ENCODE measurements at regions not wholly inside any gene's neighbourhood (a gene's known extent, or its start where the extent isn't known, plus 50 kb on each side); places are given as distances from the start of the nearest gene placed in this dataset.
"Not testable (repeated sequence)": the region's sequence is repeated elsewhere in the genome, so short reads cannot be mapped to it uniquely, and the experiment has no call there.

- no peak for DNase-seq (ENCODE audit: low read depth in 2 of 3, low spot score in 1 of 3)
These were observed 323.6 kb downstream of the BCOR start for GRCh38 chrX:39773923-39774773.

GRCh38 chrX:39774774-39775328 lies 322.9 kb downstream of the BCOR start:
- no peak for DNase-seq (ENCODE audit: low read depth in 2 of 3, low spot score in 1 of 3)

- peak in 1 of 3 donors; percentile 31 for DNase-seq (ENCODE audit: low read depth in 2 of 3, low spot score in 1 of 3)
These were observed 320.1 kb downstream of the BCOR start for GRCh38 chrX:39777623-39778025.

GRCh38 chrX:39779952-39780783 lies 317.6 kb downstream of the BCOR start:
- DNase-seq (ENCODE audit: low read depth in 2 of 3, low spot score in 1 of 3): no peak

GRCh38 chrX:39782276-39782675 lies 315.5 kb downstream of the BCOR start:
- no peak for DNase-seq (ENCODE audit: low read depth in 2 of 3, low spot score in 1 of 3)

GRCh38 chrX:39787999-39788398 lies 309.8 kb downstream of the BCOR start:
- DNase-seq (ENCODE audit: low read depth in 2 of 3, low spot score in 1 of 3): no peak

- no peak for DNase-seq (ENCODE audit: low read depth in 2 of 3, low spot score in 1 of 3)
These were observed 309.2 kb downstream of the BCOR start for GRCh38 chrX:39788521-39788920.

- no peak for DNase-seq (ENCODE audit: low read depth in 2 of 3, low spot score in 1 of 3)
These were observed 306.1 kb downstream of the BCOR start for GRCh38 chrX:39791691-39792090.

GRCh38 chrX:39795605-39796004 lies 302.2 kb downstream of the BCOR start:
- DNase-seq (ENCODE audit: low read depth in 2 of 3, low spot score in 1 of 3): no peak

GRCh38 chrX:39796856-39797255 lies 300.9 kb downstream of the BCOR start:
- no peak for DNase-seq (ENCODE audit: low read depth in 2 of 3, low spot score in 1 of 3)

GRCh38 chrX:39798488-39798887 lies 299.3 kb downstream of the BCOR start:
- DNase-seq (ENCODE audit: low read depth in 2 of 3, low spot score in 1 of 3): not testable (repeated sequence)

- DNase-seq (ENCODE audit: low read depth in 2 of 3, low spot score in 1 of 3): no peak
These were observed 295.4 kb downstream of the BCOR start for GRCh38 chrX:39802354-39802753.

- no peak for DNase-seq (ENCODE audit: low read depth in 2 of 3, low spot score in 1 of 3)
These were observed 294.9 kb downstream of the BCOR start for GRCh38 chrX:39802908-39803307.

- DNase-seq (ENCODE audit: low read depth in 2 of 3, low spot score in 1 of 3): no peak
These were observed 292.7 kb downstream of the BCOR start for GRCh38 chrX:39805022-39805421.

GRCh38 chrX:39805825-39806224 lies 291.9 kb downstream of the BCOR start:
- no peak for DNase-seq (ENCODE audit: low read depth in 2 of 3, low spot score in 1 of 3)

GRCh38 chrX:39808471-39808917 lies 289.3 kb downstream of the BCOR start:
- DNase-seq (ENCODE audit: low read depth in 2 of 3, low spot score in 1 of 3): no peak

- no peak for DNase-seq (ENCODE audit: low read depth in 2 of 3, low spot score in 1 of 3)
These were observed 288.4 kb downstream of the BCOR start for GRCh38 chrX:39809331-39809730.

GRCh38 chrX:39810901-39811300 lies 286.9 kb downstream of the BCOR start:
- no peak for DNase-seq (ENCODE audit: low read depth in 2 of 3, low spot score in 1 of 3)

GRCh38 chrX:39811376-39811775 lies 286.4 kb downstream of the BCOR start:
- no peak for DNase-seq (ENCODE audit: low read depth in 2 of 3, low spot score in 1 of 3)

GRCh38 chrX:39813631-39814277 lies 284.0 kb downstream of the BCOR start:
- no peak for DNase-seq (ENCODE audit: low read depth in 2 of 3, low spot score in 1 of 3)

- DNase-seq (ENCODE audit: low read depth in 2 of 3, low spot score in 1 of 3): no peak
These were observed 283.4 kb downstream of the BCOR start for GRCh38 chrX:39814391-39814790.

All from stimulated activated CD4-positive, alpha-beta T cell treated with anti-CD3 and anti-CD28 coated beads, Interleukin-12 subunit alpha, Interleukin-12 subunit beta, amount 100 ng/mL, for 48 hours (primary cell).